Sigmoid colon (tissue), 6 donors: ENCODE measurements at regions not wholly inside any gene's neighbourhood (a gene's known extent, or its start where the extent isn't known, plus 50 kb on each side); places are given as distances from the start of the nearest gene placed in this dataset.

ENCODE experiments used
- DNase-seq: peaks from one replicate; pipeline ENCODE4 v3.0.0-alpha.2; 2019
- H3K27ac ChIP-seq, 4 donors: fragments of 200-600 bp; sonication (generic); one replicate each; pipeline ENCODE4 v1.5.1; 2016 to 2019; ENCODE audit warnings: mild to moderate bottlenecking in 1 of 4
- H3K27me3 ChIP-seq, 3 donors: fragments of 200-600 bp; sonication (generic); one replicate each; pipeline ENCODE4 v1.5.1; 2019; ENCODE audit warnings: mild to moderate bottlenecking in 1 of 3
- H3K36me3 ChIP-seq, 4 donors: fragments of 200-600 bp; sonication (generic); one replicate each; pipeline ENCODE4 v1.5.1; 2016 to 2019
- H3K4me1 ChIP-seq, 4 donors: fragments of 200-600 bp; sonication (generic); one replicate each; pipeline ENCODE4 v1.5.1; 2017 to 2019
- H3K4me3 ChIP-seq, 4 donors: fragments of 200-600 bp; sonication (generic); one replicate each; pipeline ENCODE4 v1.5.1; 2017 to 2019; ENCODE audit warnings: mild to moderate bottlenecking in 2 of 4, moderate library complexity in 1 of 4
- H3K9me3 ChIP-seq, 4 donors: fragments of 200-600 bp in 3 of 4; sonication (generic) in 3 of 4; one replicate each; pipeline versions ENCODE4 v1.5.1 to v1.6.1; 2013 to 2019
- EP300 ChIP-seq, 4 donors: sonication (generic); formaldehyde crosslinking; IDR thresholded peaks; one replicate each; pipeline ENCODE4 v1.6.1; 2017; ENCODE audit warnings: antibody characterized with exemption in 4 of 4
- POLR2A ChIP-seq, 2 donors: fragments of 450-650 bp; IDR thresholded peaks; one replicate each; pipeline ENCODE4 v1.6.1; 2016; ENCODE audit warnings: antibody characterized with exemption in 2 of 2, mild to moderate bottlenecking in 2 of 2, moderate library complexity in 2 of 2
- POLR2AphosphoS5 ChIP-seq, 4 donors: sonication (generic); formaldehyde crosslinking; IDR thresholded peaks; one replicate each; pipeline ENCODE4 v1.6.1; 2017; ENCODE audit warnings: antibody characterized with exemption in 4 of 4
- WGBS, 2 donors: extraction: QIAGEN DNeasy Blood & Tissue Kit; methylation state at CpG; one replicate each; pipeline ENCODE4 v1.1.7; 2013; 5-methylcytosine and 5-hydroxymethylcytosine counted together
- intact Hi-C: fragments of 100-400 bp; cut with DNase I; formaldehyde crosslinking; loops from one replicate; pipeline ENCODE4 v1.15.1; 2023
- TF ChIP-seq, protein P1 (sequence below), 4 experiments: fragments of 450-650 bp in 3 of 4; fragments of 200-600 bp in 1 of 4; IDR thresholded peaks; one replicate each; pipeline ENCODE4 v1.5.1; 2016 to 2019; ENCODE audit warnings: antibody characterized with exemption in 4 of 4, mild to moderate bottlenecking in 3 of 4, moderate library complexity in 2 of 4
- donor health status: healthy with polysubstance abuse.
- donor health status: healthy.

- 65 to 77% methylated on average over 5 of the region's 5 CpGs for WGBS, 2 donors
Measured at GRCh38 chr7:132687981-132688383, 111.7 kb upstream of the PLXNA4 start.

GRCh38 chr7:132687016-132687415 is 110.7 kb upstream of the PLXNA4 start:
- H3K27me3 ChIP-seq: no peaks in the 10 kb centered on the region
- intact Hi-C loops: no loop called here
- TF ChIP-seq EP300 (IDR thresholded peaks at IDR 0.05) (no peak), POLR2AphosphoS5 (IDR thresholded peaks at IDR 0.05) (no peak), POLR2A (IDR thresholded peaks at IDR 0.05) (no peak)
- TF ChIP-seq, protein P1, sequence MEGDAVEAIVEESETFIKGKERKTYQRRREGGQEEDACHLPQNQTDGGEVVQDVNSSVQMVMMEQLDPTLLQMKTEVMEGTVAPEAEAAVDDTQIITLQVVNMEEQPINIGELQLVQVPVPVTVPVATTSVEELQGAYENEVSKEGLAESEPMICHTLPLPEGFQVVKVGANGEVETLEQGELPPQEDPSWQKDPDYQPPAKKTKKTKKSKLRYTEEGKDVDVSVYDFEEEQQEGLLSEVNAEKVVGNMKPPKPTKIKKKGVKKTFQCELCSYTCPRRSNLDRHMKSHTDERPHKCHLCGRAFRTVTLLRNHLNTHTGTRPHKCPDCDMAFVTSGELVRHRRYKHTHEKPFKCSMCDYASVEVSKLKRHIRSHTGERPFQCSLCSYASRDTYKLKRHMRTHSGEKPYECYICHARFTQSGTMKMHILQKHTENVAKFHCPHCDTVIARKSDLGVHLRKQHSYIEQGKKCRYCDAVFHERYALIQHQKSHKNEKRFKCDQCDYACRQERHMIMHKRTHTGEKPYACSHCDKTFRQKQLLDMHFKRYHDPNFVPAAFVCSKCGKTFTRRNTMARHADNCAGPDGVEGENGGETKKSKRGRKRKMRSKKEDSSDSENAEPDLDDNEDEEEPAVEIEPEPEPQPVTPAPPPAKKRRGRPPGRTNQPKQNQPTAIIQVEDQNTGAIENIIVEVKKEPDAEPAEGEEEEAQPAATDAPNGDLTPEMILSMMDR (IDR thresholded peaks at IDR 0.05): no peak
- 88 to 95% methylated on average over 1 of the region's 1 CpG for WGBS, 2 donors
- no peaks in the 10 kb centered on the region for H3K9me3 ChIP-seq
- no peak overlapping the region for H3K27ac ChIP-seq
- H3K4me1 ChIP-seq: no peaks in the 10 kb centered on the region
- DNase-seq: no peak
- no peak overlapping the region for H3K4me3 ChIP-seq
- H3K36me3 ChIP-seq: no peaks in the 10 kb centered on the region

More at GRCh38 chr7:132687981-132688383, 111.7 kb upstream of the PLXNA4 start:
- no peak for DNase-seq
- H3K4me1 ChIP-seq: no peaks in the 10 kb centered on the region
- H3K36me3 ChIP-seq: no peaks in the 10 kb centered on the region
- H3K27me3 ChIP-seq: no peaks in the 10 kb centered on the region
- H3K27ac ChIP-seq: no peak overlapping the region
- no peak for TF ChIP-seq POLR2AphosphoS5 (IDR thresholded peaks at IDR 0.05)
- no peak for TF ChIP-seq EP300 (IDR thresholded peaks at IDR 0.05)
- H3K4me3 ChIP-seq: no peak overlapping the region
- intact Hi-C loops: no loop called here
- H3K9me3 ChIP-seq: no peaks in the 10 kb centered on the region

- DNase-seq: no peak
- TF ChIP-seq POLR2A (IDR thresholded peaks at IDR 0.05) (no peak), POLR2AphosphoS5 (IDR thresholded peaks at IDR 0.05) (no peak), EP300 (IDR thresholded peaks at IDR 0.05) (no peak)
- TF ChIP-seq, protein P1 (IDR thresholded peaks at IDR 0.05): no peak
- Histone ChIP-seq H3K4me1 (no peaks in the 10 kb centered on the region), H3K36me3 (no peaks in the 10 kb centered on the region), H3K9me3 (no peaks in the 10 kb centered on the region), H3K4me3 (no peak overlapping the region), H3K27me3 (no peaks in the 10 kb centered on the region), H3K27ac (no peak overlapping the region)
- intact Hi-C loops: no loop called here
- WGBS, 2 donors: 93 to 96% methylated on average over 2 of the region's 2 CpGs
Measured at GRCh38 chr7:132685277-132685676, 109.0 kb upstream of the PLXNA4 start.

GRCh38 chr7:132683896-132684690 is 107.8 kb upstream of the PLXNA4 start:
- Histone ChIP-seq H3K4me3 (no peak overlapping the region), H3K27ac (no peak overlapping the region), H3K9me3 (no peaks in the 10 kb centered on the region), H3K4me1 (no peaks in the 10 kb centered on the region), H3K27me3 (no peaks in the 10 kb centered on the region), H3K36me3 (no peaks in the 10 kb centered on the region)
- DNase-seq: no peak
- TF ChIP-seq, protein P1 (IDR thresholded peaks at IDR 0.05): no peak
- TF ChIP-seq EP300 (IDR thresholded peaks at IDR 0.05) (no peak), POLR2A (IDR thresholded peaks at IDR 0.05) (no peak), POLR2AphosphoS5 (IDR thresholded peaks at IDR 0.05) (no peak)
- WGBS, 2 donors: 87 to 91% methylated on average over 12 of the region's 12 CpGs
- intact Hi-C loops: no loop called here

DNA sequence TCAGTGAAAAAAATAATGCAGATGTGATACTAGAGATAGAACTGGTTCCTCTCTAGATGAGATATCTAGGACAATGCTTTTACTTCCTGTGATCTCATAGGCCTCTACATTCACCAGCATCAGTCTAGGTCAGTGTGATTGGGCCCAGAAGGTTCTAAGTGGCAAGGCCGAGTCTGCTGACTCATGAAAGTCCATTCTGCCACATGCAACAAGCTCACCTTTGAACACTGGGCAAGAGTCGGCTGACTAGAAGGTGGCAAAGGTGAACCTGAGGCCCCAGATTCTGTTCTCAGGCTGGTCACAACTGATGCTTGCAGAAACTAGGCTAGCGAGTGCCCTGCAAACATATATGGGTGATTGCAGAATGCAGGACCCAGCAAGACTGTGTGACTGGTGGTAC is 105.7 kb upstream of the PLXNA4 start:
- no peaks in the 10 kb centered on the region for H3K4me1 ChIP-seq
- 84 to 91% methylated on average over 3 of the region's 3 CpGs for WGBS, 2 donors
- no peaks in the 10 kb centered on the region for H3K36me3 ChIP-seq
- H3K27me3 ChIP-seq: no peaks in the 10 kb centered on the region
- no peak overlapping the region for H3K27ac ChIP-seq
- no peak overlapping the region for H3K4me3 ChIP-seq
- no peaks in the 10 kb centered on the region for H3K9me3 ChIP-seq
- no peak for DNase-seq
- TF ChIP-seq POLR2AphosphoS5 (IDR thresholded peaks at IDR 0.05): no peak
- TF ChIP-seq, protein P1 (IDR thresholded peaks at IDR 0.05): no peak
- TF ChIP-seq POLR2A (IDR thresholded peaks at IDR 0.05): no peak
- no peak for TF ChIP-seq EP300 (IDR thresholded peaks at IDR 0.05)
- intact Hi-C loops: no loop called here
